HG03175 (cell line): ENCODE measurements at regions not wholly inside any gene's neighbourhood (a gene's known extent, or its start where the extent isn't known, plus 50 kb on each side); places are given as distances from the start of the nearest gene placed in this dataset.
"Not testable (repeated sequence)": the region's sequence is repeated elsewhere in the genome, so short reads cannot be mapped to it uniquely, and the experiment has no call there.

Source experiments
- ATAC-seq: cut with Tn5 transposase; IDR thresholded peaks from one replicate; pipeline ENCODE4 v1.9.1; 2021; ENCODE audit warnings: mild to moderate bottlenecking, moderate library complexity; ENCODE audit not compliant: unreplicated experiment

GRCh38 chr12:116360579-116361413, 83.3 kb upstream of the MED13L start:
- ATAC-seq, result no peak

GRCh38 chr12:116361414-116362223, 84.1 kb upstream of the MED13L start:
- no peak for ATAC-seq

- no peak for ATAC-seq
Observed at GRCh38 chr12:116365114-116365513, 87.6 kb upstream of the MED13L start.

- no peak for ATAC-seq
Observed at GRCh38 chr12:116365606-116366455, 88.3 kb upstream of the MED13L start.

- ATAC-seq, result no peak
Observed at GRCh38 chr12:116366456-116366776, 88.9 kb upstream of the MED13L start.

- ATAC-seq, result no peak
Observed at GRCh38 chr12:116366824-116367223, 89.3 kb upstream of the MED13L start.

GRCh38 chr12:116368196-116369194, 91.0 kb upstream of the MED13L start:
- no peak for ATAC-seq

GRCh38 chr12:116370004-116370404, 92.5 kb upstream of the MED13L start:
- no peak for ATAC-seq

- ATAC-seq, result no peak
Observed at GRCh38 chr12:116370886-116371580, 93.5 kb upstream of the MED13L start.

GRCh38 chr12:116372815-116373214, 95.3 kb upstream of the MED13L start:
- no peak for ATAC-seq

- ATAC-seq, result no peak
Observed at GRCh38 chr12:116373572-116374206, 96.2 kb upstream of the MED13L start.

- ATAC-seq, result no peak
Observed at GRCh38 chr12:116374207-116374606, 96.7 kb upstream of the MED13L start.

- ATAC-seq, result no peak
Observed at GRCh38 chr12:116375278-116375842, 97.9 kb upstream of the MED13L start.

- ATAC-seq, result no peak
Observed at GRCh38 chr12:116376354-116377193, 99.1 kb upstream of the MED13L start.

- not testable (repeated sequence) for ATAC-seq
Observed at GRCh38 chr12:116377194-116377571, 99.7 kb upstream of the MED13L start.

- ATAC-seq, result no peak
Observed at GRCh38 chr12:116378002-116378401, 100.5 kb upstream of the MED13L start.

- ATAC-seq, result no peak
Observed at GRCh38 chr12:116380108-116380507, 102.6 kb upstream of the MED13L start.

GRCh38 chr12:116380740-116381139, 103.2 kb upstream of the MED13L start:
- ATAC-seq, result not testable (repeated sequence)
